CD4-positive, CD25-positive, alpha-beta regulatory T cell (primary cell): ENCODE measurements at regions not wholly inside any gene's neighbourhood (a gene's known extent, or its start where the extent isn't known, plus 50 kb on each side); places are given as distances from the start of the nearest gene placed in this dataset.
"Not testable (repeated sequence)": the region's sequence is repeated elsewhere in the genome, so short reads cannot be mapped to it uniquely, and the experiment has no call there.

Experiments used
- ATAC-seq, 2 donors: fragments of 150-1000 bp; cut with Tn5 transposase; one replicate each; pipeline ENCODE4 v1.10.0; 2021; ENCODE audit warnings: low read depth in 2 of 2, moderate number of reproducible peaks in 2 of 2, moderate library complexity in 1 of 2
- DNase-seq, 3 donors: peaks; one replicate each; pipeline versions ENCODE4 v3.0.0 to v3.0.0-alpha.2; 2012 to 2022; ENCODE audit warnings: mixed read lengths in 1 of 3
- H3K27ac ChIP-seq: one replicate; pipeline ENCODE4 v1.7.0; 2013; ENCODE audit warnings: mild to moderate bottlenecking, low read length; ENCODE audit not compliant: insufficient read depth, poor library complexity, severe bottlenecking
- H3K27me3 ChIP-seq: one replicate; pipeline ENCODE4 v1.7.0; 2013; ENCODE audit warnings: low read length; ENCODE audit not compliant: control insufficient read depth, insufficient read depth
- H3K36me3 ChIP-seq: one replicate; pipeline ENCODE4 v1.7.0; 2013; ENCODE audit warnings: mild to moderate bottlenecking, low read length, moderate library complexity; ENCODE audit not compliant: control insufficient read depth, insufficient read depth
- H3K4me1 ChIP-seq: 2 replicates; pipeline ENCODE4 v1.7.0; 2013; ENCODE audit warnings: mild to moderate bottlenecking, low read length; ENCODE audit not compliant: insufficient read depth, control insufficient read depth, poor library complexity, severe bottlenecking
- H3K4me3 ChIP-seq: one replicate; pipeline ENCODE4 v1.7.0; 2013; ENCODE audit warnings: low read depth, mild to moderate bottlenecking, low read length, moderate library complexity
- H3K9me3 ChIP-seq, 2 experiments: 1 replicate in 1 of 2; 2 replicates in 1 of 2; pipeline ENCODE4 v1.7.0; 2013; ENCODE audit warnings: low read length in 2 of 2, mild to moderate bottlenecking in 1 of 2, moderate library complexity in 1 of 2; ENCODE audit not compliant: control insufficient read depth in 2 of 2
- H3K27ac Mint-ChIP-seq, 3 donors: one replicate each; pipeline ENCODE4 v1.8.0; 2020 to 2022; ENCODE audit warnings: mild to moderate bottlenecking in 3 of 3, mixed read lengths in 3 of 3, moderate library complexity in 2 of 3
- H3K27me3 Mint-ChIP-seq: one replicate; pipeline ENCODE4 v1.8.0; 2022; ENCODE audit warnings: mild to moderate bottlenecking, mixed read lengths
- H3K36me3 Mint-ChIP-seq: one replicate; pipeline ENCODE4 v1.8.0; 2020; ENCODE audit warnings: mixed read lengths
- H3K4me1 Mint-ChIP-seq, 4 donors: one replicate each; pipeline ENCODE4 v1.8.0; 2020 to 2022; ENCODE audit warnings: mixed read lengths in 4 of 4, mild to moderate bottlenecking in 1 of 4
- H3K4me3 Mint-ChIP-seq, 4 donors: one replicate each; pipeline ENCODE4 v1.8.0; 2020 to 2022; ENCODE audit warnings: mild to moderate bottlenecking in 4 of 4, mixed read lengths in 4 of 4, moderate library complexity in 3 of 4
- H3K9me3 Mint-ChIP-seq, 7 donors: one replicate each; pipeline ENCODE4 v1.8.0; 2020 to 2022; ENCODE audit warnings: mixed read lengths in 7 of 7, mild to moderate bottlenecking in 3 of 7, moderate library complexity in 2 of 7

GRCh38 chr6:76942203-76942966, 520.9 kb downstream of the HTR1B start:
- H3K9me3 Mint-ChIP-seq = peaks cover 0 to 13% (median 6%) of the 10 kb centered on the region in 7 donors
- H3K4me1 Mint-ChIP-seq = no peaks in the 10 kb centered on the region
- no peak overlapping the region for H3K27ac Mint-ChIP-seq
- no peak for ATAC-seq
- DNase-seq = no peak
- no peaks in the 10 kb centered on the region for H3K36me3 Mint-ChIP-seq
- no peak overlapping the region for H3K4me3 ChIP-seq
- H3K27me3 Mint-ChIP-seq = no peaks in the 10 kb centered on the region
- H3K27me3 ChIP-seq = no peaks in the 10 kb centered on the region
- H3K9me3 ChIP-seq = no peaks in the 10 kb centered on the region
- no peaks in the 10 kb centered on the region for H3K4me1 ChIP-seq
- no peak overlapping the region for H3K4me3 Mint-ChIP-seq
- H3K27ac ChIP-seq = no peak overlapping the region
- no peaks in the 10 kb centered on the region for H3K36me3 ChIP-seq

DNA sequence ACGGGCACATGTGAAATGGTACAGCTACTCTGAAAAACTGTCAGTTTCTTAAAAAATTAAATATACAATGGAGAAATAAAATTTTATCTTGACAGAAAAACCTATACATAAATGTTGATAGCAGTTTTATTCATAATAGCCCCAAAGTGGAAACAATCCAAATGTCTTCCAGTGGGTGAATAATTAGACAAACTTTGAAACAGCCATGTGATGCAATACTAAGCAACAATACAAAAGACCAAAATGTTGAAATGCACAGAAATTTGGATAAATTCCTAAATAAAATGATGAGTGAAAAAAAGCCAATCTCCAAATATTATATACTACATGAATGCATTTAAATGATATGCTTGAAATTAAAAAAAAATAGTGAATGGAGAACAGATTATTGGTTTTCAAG, 523.1 kb downstream of the HTR1B start:
- Mint-ChIP-seq H3K27me3 (no peaks in the 10 kb centered on the region), H3K9me3 (peaks cover 0 to 13% (median 3%) of the 10 kb centered on the region in 7 donors), H3K4me3 (no peak overlapping the region), H3K4me1 (no peaks in the 10 kb centered on the region), H3K36me3 (no peaks in the 10 kb centered on the region), H3K27ac (no peak overlapping the region)
- H3K36me3 ChIP-seq = no peaks in the 10 kb centered on the region
- H3K9me3 ChIP-seq = no peaks in the 10 kb centered on the region
- DNase-seq = no peak
- no peaks in the 10 kb centered on the region for H3K27me3 ChIP-seq
- ATAC-seq = no peak
- H3K27ac ChIP-seq = no peak overlapping the region
- no peak overlapping the region for H3K4me3 ChIP-seq
- H3K4me1 ChIP-seq = no peaks in the 10 kb centered on the region

GRCh38 chr6:76914737-76915136, 548.6 kb downstream of the HTR1B start:
- ATAC-seq (no peak), DNase-seq (no peak)
- Histone ChIP-seq H3K36me3 (no peaks in the 10 kb centered on the region), H3K27ac (no peak overlapping the region), H3K4me3 (no peak overlapping the region), H3K27me3 (no peaks in the 10 kb centered on the region), H3K4me1 (no peaks in the 10 kb centered on the region), H3K9me3 (no peaks in the 10 kb centered on the region)
- H3K36me3 Mint-ChIP-seq = no peaks in the 10 kb centered on the region
- H3K4me1 Mint-ChIP-seq = no peaks in the 10 kb centered on the region
- no peak overlapping the region for H3K4me3 Mint-ChIP-seq
- no peaks in the 10 kb centered on the region for H3K27me3 Mint-ChIP-seq
- peaks cover 0 to 15% (median 0%) of the 10 kb centered on the region in 7 donors for H3K9me3 Mint-ChIP-seq
- H3K27ac Mint-ChIP-seq = no peak overlapping the region

GRCh38 chr6:76905541-76905940, 557.8 kb downstream of the HTR1B start:
- H3K27ac Mint-ChIP-seq, H3K4me3 ChIP-seq, H3K9me3 Mint-ChIP-seq, H3K27ac ChIP-seq, H3K36me3 Mint-ChIP-seq, H3K27me3 ChIP-seq, H3K36me3 ChIP-seq, H3K9me3 ChIP-seq, H3K4me1 Mint-ChIP-seq, H3K27me3 Mint-ChIP-seq, ATAC-seq, H3K4me3 Mint-ChIP-seq, DNase-seq, H3K4me1 ChIP-seq: not testable (repeated sequence)

DNA sequence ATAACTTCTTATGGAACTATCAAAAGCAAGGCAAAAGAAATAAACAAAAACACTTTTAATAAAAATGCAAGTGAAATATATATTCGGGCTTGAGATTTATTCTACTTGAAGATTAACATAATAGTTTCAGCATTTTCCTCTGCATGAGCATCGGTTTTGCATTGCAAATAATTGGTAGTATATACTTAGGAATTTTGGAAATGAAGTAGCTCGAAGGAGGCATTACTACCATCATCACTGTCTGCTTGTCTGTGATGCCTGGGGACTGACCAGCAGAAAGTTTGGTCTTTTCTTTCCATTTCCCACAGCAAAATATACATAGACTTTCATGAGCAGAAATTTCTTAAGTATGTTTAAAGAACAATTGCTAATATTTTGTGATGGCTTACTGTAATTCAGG, 570.7 kb downstream of the HTR1B start:
- Histone ChIP-seq H3K27ac (no peak overlapping the region), H3K4me1 (no peaks in the 10 kb centered on the region), H3K27me3 (no peaks in the 10 kb centered on the region), H3K9me3 (no peaks in the 10 kb centered on the region), H3K36me3 (no peaks in the 10 kb centered on the region), H3K4me3 (no peak overlapping the region)
- Mint-ChIP-seq H3K36me3 (no peaks in the 10 kb centered on the region), H3K4me1 (no peaks in the 10 kb centered on the region), H3K27me3 (no peaks in the 10 kb centered on the region), H3K27ac (no peak overlapping the region), H3K9me3 (peaks cover 3 to 24% (median 14%) of the 10 kb centered on the region in 7 donors), H3K4me3 (no peak overlapping the region)
- ATAC-seq (no peak), DNase-seq (no peak)

DNA sequence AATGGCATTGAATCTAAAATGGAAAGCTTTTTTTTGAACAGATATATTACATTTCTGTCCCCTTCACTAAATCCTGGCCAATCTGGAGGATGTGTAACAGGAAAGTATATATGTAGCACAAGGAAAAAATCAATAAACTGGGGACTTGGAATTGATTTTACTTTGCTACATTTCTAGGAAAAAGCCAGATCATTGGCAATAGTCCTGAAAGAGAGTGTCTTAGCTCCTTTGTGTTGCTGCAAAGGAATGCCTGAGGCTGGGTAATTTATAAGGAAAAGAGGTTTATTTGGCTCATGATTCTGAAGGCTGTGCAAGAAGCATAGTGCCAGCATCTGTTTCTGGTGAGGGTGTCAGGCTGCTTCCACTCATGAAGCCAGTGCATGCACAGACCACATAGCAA, 574.9 kb downstream of the HTR1B start:
- Mint-ChIP-seq H3K27ac (no peak overlapping the region), H3K4me3 (no peak overlapping the region), H3K9me3 (peaks cover 0 to 14% (median 9%) of the 10 kb centered on the region in 7 donors), H3K27me3 (no peaks in the 10 kb centered on the region), H3K4me1 (no peaks in the 10 kb centered on the region), H3K36me3 (no peaks in the 10 kb centered on the region)
- Histone ChIP-seq H3K36me3 (no peaks in the 10 kb centered on the region), H3K27ac (no peak overlapping the region), H3K4me1 (no peaks in the 10 kb centered on the region), H3K9me3 (peaks cover 0 to 11% of the 10 kb centered on the region in 2 experiments), H3K4me3 (no peak overlapping the region), H3K27me3 (no peaks in the 10 kb centered on the region)
- ATAC-seq = no peak
- no peak for DNase-seq

GRCh38 chr6:76886900-76887299, 576.4 kb downstream of the HTR1B start:
- ATAC-seq = no peak
- no peak overlapping the region for H3K4me3 ChIP-seq
- no peak overlapping the region for H3K27ac Mint-ChIP-seq

DNA sequence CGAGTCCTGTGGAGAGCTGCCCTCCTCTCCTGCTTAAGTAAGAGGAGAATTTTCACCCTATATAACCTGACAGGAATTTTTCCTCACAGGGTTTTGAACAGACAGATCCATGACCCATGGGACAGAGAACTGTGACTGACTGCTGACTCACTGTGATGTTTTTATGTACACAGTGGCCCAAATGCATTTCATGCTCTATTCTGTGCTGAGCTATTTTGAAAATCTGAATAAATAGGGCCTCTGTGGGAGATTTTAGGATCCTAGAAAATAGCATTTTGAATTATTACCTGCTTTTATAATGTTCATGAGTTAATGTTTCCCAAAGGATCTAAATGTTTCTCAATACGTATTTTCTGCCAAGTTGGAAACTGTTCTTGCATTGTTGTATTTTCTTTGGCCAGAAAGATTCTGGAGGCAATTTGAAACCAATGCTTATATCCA, 577.4 kb downstream of the HTR1B start:
- Histone ChIP-seq H3K27me3 (no peaks in the 10 kb centered on the region), H3K27ac (no peak overlapping the region), H3K4me3 (no peak overlapping the region), H3K36me3 (no peaks in the 10 kb centered on the region), H3K9me3 (peaks cover 0 to 11% of the 10 kb centered on the region in 2 experiments), H3K4me1 (no peaks in the 10 kb centered on the region)
- no peak for ATAC-seq
- Mint-ChIP-seq H3K36me3 (no peaks in the 10 kb centered on the region), H3K9me3 (peaks cover 0 to 14% (median 9%) of the 10 kb centered on the region in 7 donors), H3K27ac (no peak overlapping the region), H3K4me1 (no peaks in the 10 kb centered on the region), H3K27me3 (no peaks in the 10 kb centered on the region), H3K4me3 (no peak overlapping the region)
- DNase-seq = no peak

More at GRCh38 chr6:76886900-76887299, 576.4 kb downstream of the HTR1B start:
- no peaks in the 10 kb centered on the region for H3K27me3 Mint-ChIP-seq
- H3K4me1 ChIP-seq = no peaks in the 10 kb centered on the region
- H3K9me3 ChIP-seq = peaks cover 0 to 11% of the 10 kb centered on the region in 2 experiments
- no peaks in the 10 kb centered on the region for H3K36me3 ChIP-seq
- H3K4me1 Mint-ChIP-seq = no peaks in the 10 kb centered on the region
- no peaks in the 10 kb centered on the region for H3K27me3 ChIP-seq
- DNase-seq = no peak
- peaks cover 0 to 14% (median 8%) of the 10 kb centered on the region in 7 donors for H3K9me3 Mint-ChIP-seq
- no peaks in the 10 kb centered on the region for H3K36me3 Mint-ChIP-seq
- H3K4me3 Mint-ChIP-seq = no peak overlapping the region
- no peak overlapping the region for H3K27ac ChIP-seq
